GM13976 (cell line): ENCODE measurements at regions not wholly inside any gene's neighbourhood (a gene's known extent, or its start where the extent isn't known, plus 50 kb on each side); places are given as distances from the start of the nearest gene placed in this dataset.

ENCODE experiments used
- DNase-seq: peaks from one replicate; pipeline ENCODE4 v3.0.0; 2012; ENCODE audit warnings: low spot score
- in situ Hi-C: fragments of 300-500 bp; cut with MboI; formaldehyde crosslinking; loops from one replicate; pipeline ENCODE4 v1.12.0; 2022; ENCODE audit warnings: low sequenced_read_pairs, mixed read lengths, inconsistent platforms; ENCODE audit not compliant: unreplicated experiment
- TF ChIP-seq, protein P1 (sequence below): IDR thresholded peaks from 2 replicates; pipeline ENCODE4 v1.5.1; 2012; ENCODE audit warnings: borderline replicate concordance, mild to moderate bottlenecking; ENCODE audit not compliant: insufficient read depth; ENCODE audit errors: extremely low read depth, missing control alignments, control extremely low read depth

DNA sequence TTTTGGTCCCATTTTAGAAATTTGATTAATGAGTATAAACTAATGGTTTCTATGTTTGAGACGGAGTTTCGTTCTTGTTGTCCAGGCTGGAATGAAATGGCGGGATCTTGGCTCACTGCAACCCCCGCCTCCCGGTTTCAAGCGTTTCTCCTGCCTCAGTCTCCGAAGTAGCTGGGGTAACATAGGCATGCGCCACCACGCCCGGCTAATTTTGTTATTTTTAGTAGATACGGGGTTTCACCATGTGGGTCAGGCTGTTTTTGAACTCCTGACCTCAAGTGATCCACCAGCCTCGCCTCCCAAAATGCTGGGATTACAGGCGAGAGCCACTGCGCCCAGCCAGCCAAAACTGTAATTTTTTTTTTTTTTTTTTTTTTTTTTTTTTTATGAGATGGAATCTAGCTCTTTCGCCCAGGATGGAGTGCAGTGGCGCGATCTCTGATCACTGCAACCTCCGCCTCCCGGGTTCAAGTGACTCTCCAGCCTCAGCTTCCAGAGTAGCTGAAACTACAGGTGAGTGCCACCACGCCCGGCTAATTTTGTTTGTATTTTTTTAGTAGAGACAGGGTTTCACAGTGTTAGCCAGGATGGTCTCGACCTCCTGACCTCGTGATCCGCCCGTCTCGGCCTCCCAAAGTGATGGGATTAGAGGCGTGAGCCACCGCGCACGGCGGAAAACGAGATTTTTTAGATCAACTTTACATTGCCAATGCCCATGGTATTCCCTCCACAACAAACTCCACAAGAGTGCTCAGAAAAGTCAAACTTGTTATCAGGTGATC is 127.8 kb downstream of the HFE start:
- in situ Hi-C loops = no loop called here
- DNase-seq = no peak
- TF ChIP-seq, protein P1, sequence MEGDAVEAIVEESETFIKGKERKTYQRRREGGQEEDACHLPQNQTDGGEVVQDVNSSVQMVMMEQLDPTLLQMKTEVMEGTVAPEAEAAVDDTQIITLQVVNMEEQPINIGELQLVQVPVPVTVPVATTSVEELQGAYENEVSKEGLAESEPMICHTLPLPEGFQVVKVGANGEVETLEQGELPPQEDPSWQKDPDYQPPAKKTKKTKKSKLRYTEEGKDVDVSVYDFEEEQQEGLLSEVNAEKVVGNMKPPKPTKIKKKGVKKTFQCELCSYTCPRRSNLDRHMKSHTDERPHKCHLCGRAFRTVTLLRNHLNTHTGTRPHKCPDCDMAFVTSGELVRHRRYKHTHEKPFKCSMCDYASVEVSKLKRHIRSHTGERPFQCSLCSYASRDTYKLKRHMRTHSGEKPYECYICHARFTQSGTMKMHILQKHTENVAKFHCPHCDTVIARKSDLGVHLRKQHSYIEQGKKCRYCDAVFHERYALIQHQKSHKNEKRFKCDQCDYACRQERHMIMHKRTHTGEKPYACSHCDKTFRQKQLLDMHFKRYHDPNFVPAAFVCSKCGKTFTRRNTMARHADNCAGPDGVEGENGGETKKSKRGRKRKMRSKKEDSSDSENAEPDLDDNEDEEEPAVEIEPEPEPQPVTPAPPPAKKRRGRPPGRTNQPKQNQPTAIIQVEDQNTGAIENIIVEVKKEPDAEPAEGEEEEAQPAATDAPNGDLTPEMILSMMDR = no peak

DNA sequence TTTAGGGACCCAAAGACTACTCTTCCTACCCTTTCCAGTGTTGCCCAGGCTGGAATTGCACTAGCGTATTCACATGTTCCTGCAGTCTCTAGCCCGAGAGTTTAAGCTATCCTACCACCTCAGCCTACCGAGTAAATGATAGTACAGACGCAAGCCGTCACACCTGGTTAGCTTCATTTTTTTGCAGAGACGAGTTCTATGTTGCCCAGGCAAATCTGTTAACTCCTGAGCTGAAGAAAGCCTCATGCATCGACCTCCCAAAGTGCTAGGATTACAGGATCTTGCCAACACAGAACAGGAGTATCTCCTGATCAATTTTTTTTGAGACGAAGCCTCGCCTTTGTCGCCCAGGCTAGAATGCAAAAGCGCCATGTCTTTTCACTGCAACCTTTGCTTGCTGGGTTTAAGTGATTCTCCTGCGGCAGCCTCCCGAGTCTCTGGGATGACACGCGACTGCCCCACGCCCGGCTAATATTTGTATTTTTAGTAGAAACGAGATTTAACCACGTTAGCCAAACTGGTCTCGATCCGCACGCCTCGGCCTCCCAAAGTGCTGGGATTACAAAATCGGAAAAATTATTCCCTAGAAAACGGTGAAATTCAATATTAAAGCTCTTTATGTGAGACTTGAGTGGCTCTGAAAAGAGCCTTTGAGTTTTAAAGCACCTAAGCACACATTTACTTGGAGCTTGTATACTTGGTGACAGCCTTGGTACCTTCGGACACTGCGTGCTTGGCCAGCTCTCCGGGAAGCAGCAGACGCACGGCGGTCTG is 128.5 kb downstream of the HFE start:
- TF ChIP-seq, protein P1 = no peak
- in situ Hi-C loops = no loop called here
- no peak for DNase-seq

DNA sequence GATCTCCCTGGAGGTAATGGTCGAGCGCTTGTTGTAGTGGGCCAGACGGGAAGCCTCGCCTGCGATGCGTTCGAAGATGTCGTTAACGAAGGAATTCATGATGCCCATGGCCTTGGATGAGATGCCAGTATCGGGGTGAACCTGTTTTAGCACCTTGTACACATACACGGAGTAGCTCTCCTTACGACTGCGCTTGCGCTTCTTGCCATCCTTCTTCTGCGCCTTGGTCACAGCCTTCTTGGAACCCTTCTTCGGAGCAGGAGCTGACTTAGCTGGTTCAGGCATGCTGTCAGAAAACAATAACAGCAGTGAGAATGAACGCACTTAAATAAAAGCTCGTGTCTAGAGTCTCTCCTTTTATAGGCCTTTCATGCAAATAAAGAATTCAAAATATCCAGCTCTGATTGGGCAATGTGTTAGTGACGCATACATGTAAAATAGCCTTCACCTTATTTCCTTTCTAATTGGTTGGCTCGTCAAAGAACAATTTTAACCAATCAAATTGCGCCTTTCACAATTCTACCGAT is 129.2 kb downstream of the HFE start:
- TF ChIP-seq, protein P1 = no peak
- in situ Hi-C loops = no loop called here
- peak; percentile 85 for DNase-seq

DNA sequence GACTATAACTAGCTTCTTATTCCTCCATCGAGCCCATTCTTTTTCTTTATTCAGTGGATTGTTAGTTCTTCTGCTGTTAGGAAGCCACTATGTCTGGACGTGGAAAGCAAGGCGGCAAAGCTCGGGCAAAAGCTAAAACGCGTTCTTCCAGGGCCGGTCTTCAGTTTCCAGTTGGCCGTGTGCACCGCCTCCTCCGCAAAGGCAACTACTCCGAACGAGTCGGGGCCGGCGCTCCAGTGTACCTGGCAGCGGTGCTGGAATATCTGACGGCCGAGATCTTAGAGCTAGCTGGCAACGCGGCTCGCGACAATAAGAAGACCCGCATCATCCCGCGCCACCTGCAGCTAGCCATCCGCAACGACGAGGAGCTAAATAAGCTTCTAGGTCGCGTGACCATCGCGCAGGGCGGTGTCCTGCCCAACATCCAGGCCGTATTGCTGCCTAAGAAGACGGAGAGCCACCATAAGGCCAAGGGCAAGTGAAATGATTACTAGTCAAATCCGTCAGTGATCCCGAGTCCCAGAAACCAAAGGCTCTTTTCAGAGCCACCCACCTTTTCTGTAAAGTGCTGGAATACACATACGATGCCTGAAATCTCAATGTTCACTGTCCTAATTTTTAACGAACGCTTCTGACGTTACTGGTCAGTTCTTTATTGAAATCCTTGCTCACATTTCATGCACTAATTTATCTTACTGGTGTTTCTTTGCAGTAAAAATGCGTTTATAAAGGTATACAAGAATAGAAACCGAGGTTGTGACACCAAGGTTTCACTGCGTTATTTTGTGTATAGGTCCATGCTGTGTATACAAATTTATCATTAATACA is 129.9 kb downstream of the HFE start:
- DNase-seq = no peak
- TF ChIP-seq, protein P1 = no peak
- in situ Hi-C loops = no loop called here

DNA sequence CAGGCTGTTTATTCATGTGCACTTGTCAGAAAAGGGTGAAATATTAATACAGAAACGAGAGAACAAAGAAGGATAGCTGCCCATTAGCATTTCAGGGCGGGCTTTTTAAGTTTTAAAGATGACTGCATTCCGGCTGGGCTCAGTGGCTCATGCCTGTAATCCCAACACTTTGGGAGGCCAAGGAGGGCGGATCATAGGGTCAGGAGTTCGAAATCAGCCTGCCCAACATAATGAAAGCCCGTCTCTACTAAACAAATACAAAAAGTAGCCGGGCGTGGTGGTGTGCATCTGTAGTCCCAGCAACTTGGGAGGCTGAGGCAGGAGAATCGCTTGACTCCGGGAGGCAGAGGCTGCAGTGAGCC is 130.5 kb downstream of the HFE start:
- in situ Hi-C loops = no loop called here
- TF ChIP-seq, protein P1 = no peak
- DNase-seq = no peak

DNA sequence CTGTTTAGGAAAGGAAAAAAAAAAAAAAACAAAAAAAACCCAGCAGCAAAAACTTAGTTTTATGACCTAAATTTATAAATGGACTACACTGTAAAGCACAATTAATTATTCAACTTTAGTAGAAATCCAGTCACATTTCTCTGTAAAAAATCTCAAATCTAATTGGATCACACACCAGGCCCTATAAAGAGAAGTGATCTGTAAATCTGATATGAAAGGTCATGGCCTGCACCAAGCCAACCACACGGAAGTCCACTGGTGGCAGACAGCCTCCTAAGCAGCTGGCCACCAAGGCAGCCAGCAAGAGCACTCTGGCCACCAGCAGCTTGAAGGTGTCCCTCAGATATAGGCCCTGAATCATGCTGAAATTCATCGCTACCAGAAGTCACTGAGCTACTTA is 131.6 kb downstream of the HFE start:
- DNase-seq = no peak
- in situ Hi-C loops = no loop called here

More for the DNA sequence above, 131.6 kb downstream of the HFE start:
- TF ChIP-seq, protein P1 = no peak
